Heart right ventricle (tissue), 16 donors: ENCODE measurements at regions not wholly inside any gene's neighbourhood (a gene's known extent, or its start where the extent isn't known, plus 50 kb on each side); places are given as distances from the start of the nearest gene placed in this dataset.

Source experiments
- ATAC-seq, 8 donors: fragments of 200-7000 bp; cut with Tn5 transposase; one replicate each; pipeline ENCODE4 v1.9.1; 2020; ENCODE audit warnings: mild to moderate bottlenecking in 8 of 8, moderate library complexity in 8 of 8, moderate number of reproducible peaks in 1 of 8
- DNase-seq, 2 donors: peaks; one replicate each; pipeline ENCODE4 v3.0.0-alpha.2; 2020
- H3K27ac ChIP-seq, 10 donors: fragments of 200-600 bp; sonication (generic) in 2 of 10; one replicate each; pipeline versions ENCODE4 v1.5.0 to v1.8.0; 2020 to 2022; ENCODE audit warnings: mild to moderate bottlenecking in 3 of 10
- H3K27me3 ChIP-seq, 7 donors: fragments of 200-600 bp; one replicate each; pipeline ENCODE4 v1.8.0; 2021 to 2022; ENCODE audit warnings: mild to moderate bottlenecking in 2 of 7
- H3K36me3 ChIP-seq, 9 donors: fragments of 200-600 bp; sonication (generic) in 1 of 9; one replicate each; pipeline versions ENCODE4 v1.5.0 to v1.8.0; 2020 to 2022; ENCODE audit warnings: mild to moderate bottlenecking in 2 of 9
- H3K4me1 ChIP-seq, 9 donors: fragments of 200-600 bp; sonication (generic) in 1 of 9; one replicate each; pipeline versions ENCODE4 v1.5.0 to v1.8.0; 2020 to 2022; ENCODE audit warnings: mild to moderate bottlenecking in 4 of 9
- H3K4me3 ChIP-seq, 10 donors: fragments of 200-600 bp; sonication (generic) in 2 of 10; one replicate each; pipeline versions ENCODE4 v1.5.0 to v1.8.0; 2020 to 2022; ENCODE audit warnings: mild to moderate bottlenecking in 7 of 10, moderate library complexity in 2 of 10
- H3K9me3 ChIP-seq, 11 donors: fragments of 200-600 bp in 10 of 11; sonication (generic) in 2 of 11; one replicate each; pipeline versions ENCODE4 v1.5.0 to v1.8.0; 2013 to 2022; ENCODE audit warnings: mild to moderate bottlenecking in 2 of 11, control low read depth in 1 of 11, moderate library complexity in 1 of 11
- WGBS, 2 donors: extraction: QIAGEN DNeasy Blood & Tissue Kit; methylation state at CpG; one replicate each; pipeline ENCODE4 v1.1.7; 2013; ENCODE audit warnings: inconsistent platforms in 1 of 2; 5-methylcytosine and 5-hydroxymethylcytosine counted together
- intact Hi-C, 10 donors: fragments of 100-400 bp; cut with DNase I; formaldehyde crosslinking; loops; one replicate each; pipeline versions ENCODE4 v1.11.1 to v1.14.2; 2022
- TF ChIP-seq, protein P1 (sequence below), 9 donors: fragments of 200-600 bp; sonication (generic) in 2 of 9; IDR thresholded peaks; one replicate each; pipeline versions ENCODE4 v1.5.0 to v1.8.0; 2021 to 2022; ENCODE audit warnings: antibody characterized with exemption in 9 of 9, mild to moderate bottlenecking in 5 of 9, moderate library complexity in 1 of 9
- donor health status: Arrhythmogenic right ventricular cardiomyopathy.
- donor health status: ischemic (EF 13 %, LVEDD 7.1; RV severe dilation, severe dysfunction).
- donor health status: healthy with polysubstance abuse.
- donor health status: DM: no; HTN: yes; CAD: no.
- donor health status: DM: no; HTN: no; CAD: no.
- donor health status: ischemic (EF 25% LVEDD 6.9; RV normal size, moderate dysfunction).
- donor health status: ischemic (EF 25% LVEDD 5.7; RV mildly dilated, moderate dysfunction).
- donor health status: healthy.
- donor health status: DM: yes; HTN: yes; CAD: no.
- donor health status: Ischemic cardiomyopathy.
- donor health status: ischemic (EF 35%, LVEDD 5.7; RV mildly dilated, moderate dysfunction).
- donor health status: nonischemic (EF 11% LVEDD 7.7; RV severe dilation, severe dysfunction).
- donor health status: DM: yes; HTN: yes; CAD: no.
- donor health status: PGD.
- donor health status: ischemic (EF 29% LVEDD 5.4; RV normal size, mild dysfunction).
- donor health status: nonischemic (EF 23%, LVEDD 6.1; RV moderate dilation, normal function).

- Histone ChIP-seq H3K27ac (no peak overlapping the region), H3K27me3 (no peaks in the 10 kb centered on the region), H3K36me3 (no peaks in the 10 kb centered on the region), H3K4me3 (no peak overlapping the region), H3K4me1 (no peaks in the 10 kb centered on the region), H3K9me3 (no peaks in the 10 kb centered on the region)
- ATAC-seq (no peak), DNase-seq (no peak)
- intact Hi-C loops = no loop called here
- 69 to 80% methylated on average over 3 of the region's 3 CpGs for WGBS, 2 donors
- TF ChIP-seq, protein P1, sequence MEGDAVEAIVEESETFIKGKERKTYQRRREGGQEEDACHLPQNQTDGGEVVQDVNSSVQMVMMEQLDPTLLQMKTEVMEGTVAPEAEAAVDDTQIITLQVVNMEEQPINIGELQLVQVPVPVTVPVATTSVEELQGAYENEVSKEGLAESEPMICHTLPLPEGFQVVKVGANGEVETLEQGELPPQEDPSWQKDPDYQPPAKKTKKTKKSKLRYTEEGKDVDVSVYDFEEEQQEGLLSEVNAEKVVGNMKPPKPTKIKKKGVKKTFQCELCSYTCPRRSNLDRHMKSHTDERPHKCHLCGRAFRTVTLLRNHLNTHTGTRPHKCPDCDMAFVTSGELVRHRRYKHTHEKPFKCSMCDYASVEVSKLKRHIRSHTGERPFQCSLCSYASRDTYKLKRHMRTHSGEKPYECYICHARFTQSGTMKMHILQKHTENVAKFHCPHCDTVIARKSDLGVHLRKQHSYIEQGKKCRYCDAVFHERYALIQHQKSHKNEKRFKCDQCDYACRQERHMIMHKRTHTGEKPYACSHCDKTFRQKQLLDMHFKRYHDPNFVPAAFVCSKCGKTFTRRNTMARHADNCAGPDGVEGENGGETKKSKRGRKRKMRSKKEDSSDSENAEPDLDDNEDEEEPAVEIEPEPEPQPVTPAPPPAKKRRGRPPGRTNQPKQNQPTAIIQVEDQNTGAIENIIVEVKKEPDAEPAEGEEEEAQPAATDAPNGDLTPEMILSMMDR (IDR thresholded peaks at IDR 0.05) = no peak
Observed at GRCh38 chr6:74269600-74269858, 573.5 kb downstream of the CD109 start.

GRCh38 chr6:74268815-74269599 lies 573.0 kb downstream of the CD109 start:
- H3K27me3 ChIP-seq = no peaks in the 10 kb centered on the region
- H3K4me3 ChIP-seq = no peak overlapping the region
- H3K36me3 ChIP-seq = no peaks in the 10 kb centered on the region
- WGBS, 2 donors = 53 to 65% methylated on average over 2 of the region's 2 CpGs
- intact Hi-C loops = no loop called here
- DNase-seq (no peak), ATAC-seq (no peak)
- no peaks in the 10 kb centered on the region for H3K4me1 ChIP-seq
- TF ChIP-seq, protein P1 (IDR thresholded peaks at IDR 0.05) = no peak
- H3K9me3 ChIP-seq = no peaks in the 10 kb centered on the region
- H3K27ac ChIP-seq = no peak overlapping the region

DNA sequence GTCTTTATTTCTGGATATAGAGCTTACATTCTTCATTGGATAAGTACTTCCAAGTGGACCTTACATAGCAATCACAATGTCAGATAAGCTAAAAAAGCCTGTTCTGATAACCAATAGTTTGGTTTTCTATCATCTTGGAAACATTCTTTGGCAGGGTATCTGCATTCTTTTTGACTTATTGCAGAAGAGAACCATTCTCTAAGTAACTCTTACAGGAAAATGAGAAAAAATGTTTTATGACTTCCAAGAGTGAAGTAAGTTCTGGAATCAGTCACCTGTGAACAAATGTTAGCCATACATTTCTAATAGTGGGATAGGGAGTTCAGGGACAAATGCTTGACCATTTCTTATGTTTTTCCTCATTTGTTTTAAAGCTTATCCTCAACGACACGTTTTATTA lies 564.0 kb downstream of the CD109 start:
- no peak overlapping the region for H3K27ac ChIP-seq
- ATAC-seq (no peak), DNase-seq (no peak)

GRCh38 chr6:74256781-74257180 lies 560.8 kb downstream of the CD109 start:
- H3K27ac ChIP-seq = peak overlapping the region in 2 of 10 donors; percentile 2 to 16

More for the DNA sequence above, 564.0 kb downstream of the CD109 start:
- 59 to 66% methylated on average over 2 of the region's 2 CpGs for WGBS, 2 donors
- Histone ChIP-seq H3K27me3 (no peaks in the 10 kb centered on the region), H3K9me3 (peaks cover 0 to 9% (median 0%) of the 10 kb centered on the region in 11 donors), H3K4me1 (peaks cover 0 to 12% (median 0%) of the 10 kb centered on the region in 9 donors), H3K4me3 (no peak overlapping the region), H3K36me3 (no peaks in the 10 kb centered on the region)
- TF ChIP-seq, protein P1 (IDR thresholded peaks at IDR 0.05) = no peak
- intact Hi-C loops = no loop called here

More at GRCh38 chr6:74256781-74257180, 560.8 kb downstream of the CD109 start:
- H3K36me3 ChIP-seq = no peaks in the 10 kb centered on the region
- intact Hi-C loops = no loop called here
- peaks cover 0 to 12% (median 0%) of the 10 kb centered on the region in 9 donors for H3K4me1 ChIP-seq
- TF ChIP-seq, protein P1 (IDR thresholded peaks at IDR 0.05) = no peak
- H3K9me3 ChIP-seq = peaks cover 0 to 9% (median 0%) of the 10 kb centered on the region in 11 donors
- no peak overlapping the region for H3K4me3 ChIP-seq
- DNase-seq = no peak
- H3K27me3 ChIP-seq = no peaks in the 10 kb centered on the region
- WGBS, 2 donors = 33 to 38% methylated on average over 2 of the region's 2 CpGs
- ATAC-seq = no peak
